PC-9 (cell line): ENCODE measurements at regions not wholly inside any gene's neighbourhood (a gene's known extent, or its start where the extent isn't known, plus 50 kb on each side); places are given as distances from the start of the nearest gene placed in this dataset.

Experiments used
- BruUV-seq: library from RNA; stranded (reverse); fragments of 400-500 nt; replicated peaks from 2 replicates; lab custom pipeline; 2021; lab: Mats Ljungman, UMichigan
- CTCF ChIA-PET: fragments of 300-600 bp; sonication (Branson Sonifier 250); formaldehyde crosslinking; loops from one replicate; lab custom pipeline; 2022; ENCODE audit warnings: antibody characterized with exemption; lab: Charles Lee
- POLR2A ChIA-PET: fragments of 300-600 bp; sonication (Branson Sonifier 250); formaldehyde crosslinking; loops from one replicate; lab custom pipeline; 2022; ENCODE audit warnings: antibody characterized with exemption; ENCODE audit not compliant: unreplicated experiment; lab: Charles Lee
- DNase-seq, 2 experiments: peaks; one replicate each; pipeline versions ENCODE4 v3.0.0 to v3.0.0-alpha.2; 2015 to 2022; ENCODE audit warnings: mixed read lengths in 1 of 2
- H2AFZ ChIP-seq: fragments of 200-600 bp; sonication (generic); 2 replicates; pipeline ENCODE4 v1.8.1; 2017; ENCODE audit warnings: antibody characterized with exemption
- H3F3A ChIP-seq: fragments of 200-600 bp; sonication (generic); 2 replicates; pipeline ENCODE4 v1.8.1; 2017; ENCODE audit warnings: antibody characterized with exemption, mild to moderate bottlenecking, low read depth; ENCODE audit not compliant: insufficient read depth
- H3K27ac ChIP-seq: fragments of 200-600 bp; sonication (generic); 2 replicates; pipeline ENCODE4 v1.6.1; 2016; ENCODE audit warnings: mixed run types
- H3K27me3 ChIP-seq: fragments of 200-600 bp; sonication (generic); 2 replicates; pipeline ENCODE4 v1.6.1; 2016; ENCODE audit warnings: low read depth, mixed run types; ENCODE audit not compliant: insufficient read depth
- H3K36me3 ChIP-seq: fragments of 200-600 bp; sonication (generic); 2 replicates; pipeline ENCODE4 v1.6.1; 2016; ENCODE audit warnings: low read depth, mixed run types
- H3K4me1 ChIP-seq: fragments of 200-600 bp; sonication (generic); replicated peaks from 2 replicates; pipeline ENCODE4 v1.6.1; 2016; ENCODE audit warnings: mixed run types; ENCODE audit not compliant: insufficient read depth
- H3K4me2 ChIP-seq: fragments of 200-600 bp; sonication (generic); 2 replicates; pipeline ENCODE4 v1.6.1; 2017; ENCODE audit warnings: mixed run types
- H3K4me3 ChIP-seq: fragments of 200-600 bp; sonication (generic); 2 replicates; pipeline ENCODE4 v1.6.1; 2016; ENCODE audit warnings: mixed run types
- H3K79me2 ChIP-seq: fragments of 200-600 bp; sonication (generic); 2 replicates; pipeline ENCODE4 v1.6.1; 2017; ENCODE audit warnings: low read depth, mixed run types
- H3K9me2 ChIP-seq: fragments of 200-600 bp; sonication (generic); 2 replicates; pipeline ENCODE4 v1.8.1; 2017; ENCODE audit warnings: mild to moderate bottlenecking; ENCODE audit not compliant: insufficient read depth
- H3K9me3 ChIP-seq: fragments of 200-600 bp; sonication (generic); 2 replicates; pipeline ENCODE4 v1.8.1; 2016; ENCODE audit warnings: low read depth; ENCODE audit not compliant: insufficient read depth
- H4K20me1 ChIP-seq: fragments of 200-600 bp; sonication (generic); 2 replicates; pipeline ENCODE4 v1.8.1; 2017; ENCODE audit not compliant: insufficient read depth
- EZH2 ChIP-seq: fragments of 200-600 bp; sonication (generic); IDR thresholded peaks from 2 replicates; pipeline ENCODE4 v1.8.0; 2017; ENCODE audit warnings: antibody characterized with exemption, low read depth
- intact Hi-C: fragments of 100-400 bp; cut with micrococcal nuclease; formaldehyde crosslinking; loops from one replicate; pipeline ENCODE4 v1.10.0; 2022; ENCODE audit not compliant: unreplicated experiment
- TF ChIP-seq, protein P1 (sequence below): fragments of 200-600 bp; sonication (generic); conservative IDR thresholded peaks from 2 replicates; pipeline ENCODE4 v1.6.1; 2017; ENCODE audit warnings: mixed run types, antibody characterized with exemption, mild to moderate bottlenecking, moderate library complexity

DNA sequence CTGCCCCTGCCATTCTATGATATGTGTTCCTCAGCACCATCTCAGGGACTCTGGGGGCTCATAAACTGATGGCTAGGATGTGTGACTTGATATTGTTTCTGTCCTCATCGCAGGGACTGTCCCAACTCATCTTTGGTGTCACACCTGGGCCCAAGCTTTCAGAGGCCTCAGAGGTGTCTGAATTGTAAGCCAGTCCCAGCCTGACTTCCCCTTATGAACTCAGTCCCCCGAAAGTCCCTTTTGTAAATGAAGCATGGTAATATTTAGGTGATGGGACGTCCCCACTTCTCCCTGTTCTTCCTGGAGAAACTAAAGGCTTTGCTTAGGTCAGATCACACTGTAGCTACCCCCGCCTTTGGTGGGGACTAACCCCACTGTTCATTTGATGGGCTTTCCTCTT, 142.4 kb upstream of the TLE3 start:
- H3K27ac ChIP-seq, result no peak overlapping the region
- no peaks in the 10 kb centered on the region for H3K27me3 ChIP-seq
- H3K4me2 ChIP-seq, result no peak overlapping the region
- no peaks in the 10 kb centered on the region for H3K36me3 ChIP-seq
- TF ChIP-seq, protein P1, sequence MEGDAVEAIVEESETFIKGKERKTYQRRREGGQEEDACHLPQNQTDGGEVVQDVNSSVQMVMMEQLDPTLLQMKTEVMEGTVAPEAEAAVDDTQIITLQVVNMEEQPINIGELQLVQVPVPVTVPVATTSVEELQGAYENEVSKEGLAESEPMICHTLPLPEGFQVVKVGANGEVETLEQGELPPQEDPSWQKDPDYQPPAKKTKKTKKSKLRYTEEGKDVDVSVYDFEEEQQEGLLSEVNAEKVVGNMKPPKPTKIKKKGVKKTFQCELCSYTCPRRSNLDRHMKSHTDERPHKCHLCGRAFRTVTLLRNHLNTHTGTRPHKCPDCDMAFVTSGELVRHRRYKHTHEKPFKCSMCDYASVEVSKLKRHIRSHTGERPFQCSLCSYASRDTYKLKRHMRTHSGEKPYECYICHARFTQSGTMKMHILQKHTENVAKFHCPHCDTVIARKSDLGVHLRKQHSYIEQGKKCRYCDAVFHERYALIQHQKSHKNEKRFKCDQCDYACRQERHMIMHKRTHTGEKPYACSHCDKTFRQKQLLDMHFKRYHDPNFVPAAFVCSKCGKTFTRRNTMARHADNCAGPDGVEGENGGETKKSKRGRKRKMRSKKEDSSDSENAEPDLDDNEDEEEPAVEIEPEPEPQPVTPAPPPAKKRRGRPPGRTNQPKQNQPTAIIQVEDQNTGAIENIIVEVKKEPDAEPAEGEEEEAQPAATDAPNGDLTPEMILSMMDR, result no peak
- no peak for TF ChIP-seq EZH2
- no peak overlapping the region for H2AFZ ChIP-seq
- no peaks in the 10 kb centered on the region for H3K9me3 ChIP-seq
- intact Hi-C loops, result loop anchor here (5.0 to 10.0 kb wide), 3 partner anchors 247 to 665 kb away; no protein-coding TSS in a partner anchor
- H3K4me1 ChIP-seq, result peaks cover 27% of the 10 kb centered on the region
- CTCF ChIA-PET, result no interaction called here
- H3K79me2 ChIP-seq, result no peaks in the 10 kb centered on the region
- H4K20me1 ChIP-seq, result no peaks in the 10 kb centered on the region
- no peak overlapping the region for H3K4me3 ChIP-seq
- no TSS peak for BruUV-seq
- H3K9me2 ChIP-seq, result no peaks in the 10 kb centered on the region
- POLR2A ChIA-PET, result no interaction called here
- H3F3A ChIP-seq, result no peaks in the 10 kb centered on the region; the same call in 1 of the 2 replicates
- no peak for DNase-seq

DNA sequence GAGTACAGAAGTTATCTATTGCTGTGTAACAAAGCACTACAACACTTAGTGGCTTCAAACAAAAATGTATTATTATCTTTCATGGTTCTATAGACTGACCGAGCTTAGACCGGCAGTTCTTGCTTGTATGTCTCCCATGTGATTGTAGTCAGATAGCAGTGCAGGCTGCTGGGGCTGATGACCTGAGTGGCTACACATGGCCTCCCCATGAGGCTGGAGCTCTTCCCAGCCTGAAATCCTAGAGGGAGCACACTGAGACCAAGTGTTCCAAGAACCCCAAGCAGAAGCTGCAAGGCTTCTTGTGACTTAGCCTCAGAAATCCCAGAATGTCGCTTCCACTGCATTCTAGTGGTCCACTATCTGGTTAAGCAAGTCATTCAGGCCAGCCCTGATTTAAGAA, 141.2 kb upstream of the TLE3 start:
- no TSS peak for BruUV-seq

DNA sequence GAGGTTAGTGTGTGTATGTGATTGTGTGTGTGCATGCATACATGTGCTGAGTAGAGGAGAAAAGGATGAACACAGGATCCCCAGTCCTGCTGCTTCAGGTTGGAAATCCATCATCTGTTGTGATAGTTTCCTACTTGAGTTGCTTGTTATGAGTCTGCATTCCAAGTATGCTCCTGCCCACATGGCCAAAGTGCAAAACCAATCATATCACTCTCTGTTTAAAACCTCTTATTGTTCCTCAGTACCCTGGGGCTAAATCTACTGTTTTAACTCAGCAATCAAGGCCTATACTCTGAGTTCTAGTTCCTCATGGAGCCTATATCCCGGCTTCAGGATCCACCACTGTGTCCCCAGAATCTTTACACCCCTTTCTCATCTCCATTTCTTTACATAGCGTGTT, 139.9 kb upstream of the TLE3 start:
- POLR2A ChIA-PET, result no interaction called here

More for the DNA sequence above, 141.2 kb upstream of the TLE3 start:
- no peak for DNase-seq
- Histone ChIP-seq H3K9me3 (no peaks in the 10 kb centered on the region), H3K4me3 (no peak overlapping the region), H3K79me2 (no peaks in the 10 kb centered on the region), H3K4me1 (peaks cover 22% of the 10 kb centered on the region), H3K4me2 (no peak overlapping the region), H3K27ac (no peak overlapping the region), H4K20me1 (no peaks in the 10 kb centered on the region), H3K27me3 (no peaks in the 10 kb centered on the region), H2AFZ (no peak overlapping the region), H3K9me2 (no peaks in the 10 kb centered on the region), H3F3A (no peaks in the 10 kb centered on the region; the same call in 1 of the 2 replicates), H3K36me3 (no peaks in the 10 kb centered on the region)
- CTCF ChIA-PET, result no interaction called here
- TF ChIP-seq, protein P1, result no peak
- TF ChIP-seq EZH2, result no peak
- POLR2A ChIA-PET, result no interaction called here
- intact Hi-C loops, result no loop called here

More for the DNA sequence above, 139.9 kb upstream of the TLE3 start:
- Histone ChIP-seq H4K20me1 (no peaks in the 10 kb centered on the region), H3K27ac (no peak overlapping the region), H2AFZ (no peak overlapping the region), H3K4me1 (peaks cover 9% of the 10 kb centered on the region), H3K36me3 (no peaks in the 10 kb centered on the region), H3K27me3 (no peaks in the 10 kb centered on the region), H3K4me3 (no peak overlapping the region), H3K79me2 (no peaks in the 10 kb centered on the region), H3K4me2 (no peak overlapping the region), H3K9me3 (no peaks in the 10 kb centered on the region), H3F3A (no peaks in the 10 kb centered on the region), H3K9me2 (no peaks in the 10 kb centered on the region)
- intact Hi-C loops, result no loop called here
- DNase-seq, result no peak
- TF ChIP-seq, protein P1, result no peak
- TF ChIP-seq EZH2, result no peak
- CTCF ChIA-PET, result no interaction called here
- no TSS peak for BruUV-seq
